Medulla oblongata (tissue), 1 donor: ENCODE measurements at regions not wholly inside any gene's neighbourhood (a gene's known extent, or its start where the extent isn't known, plus 50 kb on each side); places are given as distances from the start of the nearest gene placed in this dataset.

Experiments
- DNase-seq: peaks from one replicate; pipeline ENCODE4 v3.0.0-alpha.2; 2015; ENCODE audit errors: extremely low spot score

DNA sequence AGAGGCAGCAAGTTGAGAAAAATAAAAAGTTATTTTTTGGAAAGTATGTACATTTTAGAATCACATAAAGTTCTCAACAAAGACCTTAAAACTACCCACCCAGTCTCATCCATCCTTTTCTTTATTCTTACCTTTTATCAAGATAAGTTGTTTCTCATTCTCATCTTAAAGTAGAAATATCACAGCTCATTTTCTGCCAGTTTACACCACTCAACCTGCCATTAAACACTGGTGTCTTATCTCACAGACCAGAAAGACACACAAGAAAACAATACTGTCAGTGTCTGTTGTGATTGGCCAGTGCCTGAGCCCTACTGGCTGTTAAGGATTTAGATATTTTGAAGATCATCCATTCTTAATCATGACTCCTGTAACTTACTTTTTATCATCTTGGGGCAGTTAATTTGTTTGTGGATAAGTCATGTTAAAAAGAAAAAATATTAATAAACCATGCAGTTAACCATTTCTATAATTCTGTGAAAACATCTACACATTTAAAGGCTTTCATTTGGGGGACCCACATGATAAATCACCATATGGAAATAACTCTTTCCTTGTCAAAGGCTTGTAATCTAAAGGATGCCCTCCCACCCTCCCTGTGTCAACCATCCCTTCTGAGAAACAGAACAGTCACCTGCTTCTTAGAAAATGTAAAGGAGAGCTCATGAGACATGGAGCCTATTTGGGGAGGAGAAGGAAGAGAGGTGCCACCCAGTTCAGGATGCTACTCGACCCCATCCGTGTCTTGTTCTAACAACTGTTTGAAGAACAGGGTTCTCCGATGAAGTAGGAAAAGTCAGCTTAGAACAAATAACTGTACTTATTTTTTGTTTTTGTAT lies 897.2 kb upstream of the INTU start:
- no peak for DNase-seq

DNA sequence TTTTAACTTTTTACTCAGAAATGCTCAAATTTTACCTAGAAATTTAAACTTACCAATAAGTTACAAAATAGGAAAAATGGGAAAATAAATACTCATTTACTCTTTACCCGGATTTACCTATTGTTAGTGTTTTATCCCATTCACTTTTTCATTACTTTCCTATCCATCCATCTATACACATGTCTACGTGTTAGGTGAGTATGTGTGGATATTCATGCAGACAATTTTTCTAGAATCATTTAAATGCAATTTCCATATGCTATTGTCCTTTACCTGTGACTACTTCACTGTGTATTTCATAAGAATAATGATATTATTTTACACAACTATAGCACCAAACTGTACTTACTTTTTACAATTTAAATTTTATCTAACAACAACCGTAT lies 896.6 kb upstream of the INTU start:
- DNase-seq = no peak

DNA sequence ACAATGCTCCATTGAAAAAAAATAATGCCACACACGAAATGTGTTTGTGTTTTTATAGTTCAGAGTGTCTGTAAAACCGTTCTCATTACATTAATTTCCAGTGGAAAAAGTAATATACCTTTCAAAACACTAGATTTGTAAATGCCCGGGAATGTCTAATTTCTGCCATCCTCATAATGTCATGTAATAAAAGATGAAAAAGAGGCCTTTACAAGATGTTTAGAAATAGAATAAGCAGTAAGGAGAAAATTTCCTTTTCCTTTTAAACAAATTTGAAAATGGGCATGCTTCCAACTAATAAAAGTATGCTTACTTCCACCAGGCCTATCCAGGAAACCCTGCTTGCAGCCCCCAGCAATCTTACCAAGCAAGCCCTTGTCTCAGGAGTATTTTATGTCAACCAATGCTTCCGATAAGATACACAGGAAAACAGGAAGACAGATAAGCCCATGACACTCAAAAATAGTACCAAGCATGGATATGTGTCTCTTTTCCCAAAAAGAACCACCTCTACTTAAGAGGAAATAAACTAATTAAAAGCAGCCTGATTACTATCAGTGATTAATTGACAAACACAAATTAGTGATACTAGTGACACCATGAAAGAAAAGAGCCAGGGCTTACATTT lies 894.7 kb upstream of the INTU start:
- no peak for DNase-seq

DNA sequence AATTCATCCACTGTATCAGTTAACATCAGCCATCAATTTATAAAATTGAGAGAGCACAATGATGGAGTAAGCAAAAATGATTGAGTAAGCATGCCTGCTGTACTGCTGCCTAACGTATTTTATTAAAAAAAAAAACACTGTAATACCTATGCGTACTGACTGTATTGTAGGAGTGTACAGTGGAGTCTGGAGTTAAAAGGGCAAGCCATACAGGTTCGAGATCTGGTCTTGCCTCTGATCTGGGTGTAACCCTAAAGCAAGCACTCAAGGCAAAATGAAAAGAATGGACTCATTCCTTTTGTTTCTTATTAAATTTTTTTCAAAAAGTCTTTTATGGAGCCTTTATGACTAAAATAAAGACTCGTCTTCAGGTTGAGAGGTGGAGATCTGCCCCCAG lies 894.2 kb upstream of the INTU start:
- DNase-seq = no peak

DNA sequence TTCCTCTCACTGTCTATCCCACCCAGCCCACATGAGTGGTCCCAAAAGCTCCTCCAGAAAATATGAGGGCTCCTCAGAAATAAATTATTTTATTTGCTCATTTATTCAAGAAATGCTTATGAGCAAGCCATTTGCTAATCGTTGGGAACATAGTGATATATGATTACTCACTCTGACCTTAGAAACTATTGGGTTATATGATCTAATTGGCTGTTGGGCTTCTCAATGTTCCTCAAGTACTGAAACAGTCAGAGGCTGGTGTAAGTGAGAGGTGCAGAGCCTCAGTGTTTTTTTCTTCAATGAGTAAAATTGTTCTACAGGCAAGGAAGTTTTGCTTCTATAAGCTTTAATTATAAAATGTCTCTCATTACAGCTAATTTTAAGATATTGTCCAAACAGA lies 893.8 kb upstream of the INTU start:
- no peak for DNase-seq

DNA sequence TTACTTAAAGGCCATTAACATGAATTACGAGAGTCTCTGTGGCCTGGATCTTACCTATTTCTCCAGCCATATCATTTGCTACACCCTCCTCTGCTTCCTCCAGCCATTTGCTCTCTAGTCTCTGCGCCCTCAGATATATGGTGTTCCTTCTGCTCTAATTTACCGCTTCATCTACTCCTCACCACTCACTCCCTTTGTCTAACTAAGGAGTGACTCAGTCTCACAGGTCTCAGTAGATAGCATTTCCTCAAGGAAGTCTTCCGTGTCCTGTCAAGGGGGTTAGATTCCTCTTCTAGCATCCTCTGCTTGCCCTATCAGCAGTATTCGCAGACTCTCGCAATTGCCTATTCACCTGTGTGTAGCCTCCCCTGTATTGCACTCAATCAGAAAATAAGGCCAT lies 892.1 kb upstream of the INTU start:
- no peak for DNase-seq

DNA sequence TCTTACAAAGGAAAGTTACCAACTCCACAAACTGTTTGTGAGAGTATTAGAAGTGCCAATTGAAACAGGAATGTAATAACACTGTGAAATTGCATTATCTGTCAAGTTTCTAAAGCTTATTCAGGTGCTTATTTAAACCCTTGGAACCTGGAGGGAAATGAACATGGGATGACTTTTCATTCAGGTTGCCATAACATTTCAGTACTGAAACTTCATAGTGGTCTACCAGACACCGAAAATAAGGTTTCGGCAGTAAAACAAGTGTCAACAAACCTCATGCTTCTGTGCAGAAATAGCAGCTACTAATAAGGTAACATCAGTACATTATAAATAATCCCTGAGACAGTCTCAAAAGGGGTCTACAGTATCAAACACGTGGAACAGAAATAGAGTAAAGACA lies 890.7 kb upstream of the INTU start:
- DNase-seq = no peak

DNA sequence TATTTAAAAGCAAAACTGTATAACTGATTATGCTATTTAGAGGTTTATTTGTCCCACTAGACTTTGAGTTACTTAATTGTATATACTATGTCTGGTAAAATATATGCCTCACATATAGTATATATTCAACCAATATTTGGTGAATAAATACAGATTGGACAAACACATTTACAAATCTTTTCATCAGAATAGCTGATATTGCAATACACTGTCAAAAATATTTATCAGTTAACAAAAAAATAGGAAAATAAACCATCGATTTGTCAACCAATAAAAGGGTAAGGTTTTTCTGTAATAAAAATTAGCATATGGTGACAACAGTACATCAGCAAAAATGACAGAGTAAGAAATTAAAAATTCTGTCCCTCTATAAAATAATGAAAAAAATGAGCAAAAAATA lies 889.9 kb upstream of the INTU start:
- no peak for DNase-seq

DNA sequence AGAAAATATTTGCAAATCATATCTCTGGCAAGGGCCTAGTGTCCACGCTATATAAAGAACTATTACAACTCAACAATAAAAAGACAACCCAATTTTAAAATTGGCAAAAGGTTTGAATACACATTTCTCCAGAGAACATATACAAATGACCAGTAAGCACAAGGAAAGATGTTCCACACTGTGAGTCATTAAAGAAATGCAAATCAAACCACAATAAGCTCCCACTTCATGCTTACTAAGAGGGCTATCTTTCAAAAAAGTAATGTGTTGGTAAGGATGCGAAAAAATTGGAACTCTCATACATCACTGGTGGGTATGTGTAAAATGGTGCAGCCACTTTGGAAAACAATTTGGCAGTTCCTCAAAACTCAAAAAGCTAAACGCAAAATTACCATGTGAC lies 884.0 kb upstream of the INTU start:
- DNase-seq = no peak

DNA sequence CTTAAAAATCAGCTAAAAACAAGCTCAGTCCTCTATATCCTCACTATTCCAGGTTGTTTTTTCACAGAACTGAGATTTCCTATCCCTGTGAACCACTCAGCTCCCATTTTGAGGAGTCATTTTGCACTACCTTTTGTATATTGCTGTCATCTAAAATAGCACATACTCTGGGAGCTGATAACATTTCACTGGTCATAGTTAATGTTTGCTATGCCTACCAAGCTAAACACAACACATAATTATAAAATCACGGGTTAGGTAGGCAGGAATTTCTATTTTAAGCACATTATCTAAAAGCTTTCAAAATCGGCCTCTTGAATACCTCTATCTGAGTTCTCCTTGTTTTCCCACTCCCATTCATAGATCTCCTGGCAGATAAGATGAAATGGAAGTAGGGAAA lies 882.0 kb upstream of the INTU start:
- no peak for DNase-seq

DNA sequence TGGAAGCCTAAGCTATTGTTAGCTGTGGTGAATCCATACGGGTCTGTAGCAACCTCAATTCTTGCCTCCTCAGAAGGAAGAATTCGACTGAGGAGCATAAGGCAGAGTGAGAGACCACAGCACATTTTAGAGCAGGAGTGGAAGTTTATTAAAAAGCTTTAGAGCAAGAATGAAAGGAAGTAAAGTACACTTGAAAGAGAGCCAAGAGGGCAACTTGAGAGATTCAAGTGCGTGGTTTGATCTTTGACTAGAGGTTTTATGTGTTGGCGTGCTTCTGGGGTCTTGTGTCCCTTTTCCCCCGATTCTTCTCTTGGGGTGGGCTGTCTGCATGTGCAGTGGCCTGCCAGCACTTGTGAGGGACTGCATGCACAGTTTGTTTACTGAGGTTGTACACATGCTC lies 880.6 kb upstream of the INTU start:
- no peak for DNase-seq

DNA sequence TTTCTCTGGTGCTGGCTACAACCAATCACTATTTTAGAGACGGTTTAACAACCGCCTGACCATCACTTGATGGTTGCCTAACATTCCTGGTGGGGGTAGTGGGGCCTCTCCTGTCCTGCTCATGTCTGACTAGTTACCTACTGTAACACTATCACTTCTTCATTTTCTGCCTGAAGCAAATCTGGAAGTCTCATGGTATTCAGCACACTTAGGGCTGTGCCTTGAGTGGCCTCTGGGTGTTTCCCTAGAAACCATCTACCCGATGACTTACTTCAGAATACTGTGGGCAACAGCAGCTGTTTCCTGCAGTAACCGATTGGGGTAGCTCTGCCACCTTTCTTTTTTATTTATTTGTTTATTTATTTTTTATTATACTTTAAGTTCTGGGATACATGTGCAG lies 880.1 kb upstream of the INTU start:
- DNase-seq = no peak

DNA sequence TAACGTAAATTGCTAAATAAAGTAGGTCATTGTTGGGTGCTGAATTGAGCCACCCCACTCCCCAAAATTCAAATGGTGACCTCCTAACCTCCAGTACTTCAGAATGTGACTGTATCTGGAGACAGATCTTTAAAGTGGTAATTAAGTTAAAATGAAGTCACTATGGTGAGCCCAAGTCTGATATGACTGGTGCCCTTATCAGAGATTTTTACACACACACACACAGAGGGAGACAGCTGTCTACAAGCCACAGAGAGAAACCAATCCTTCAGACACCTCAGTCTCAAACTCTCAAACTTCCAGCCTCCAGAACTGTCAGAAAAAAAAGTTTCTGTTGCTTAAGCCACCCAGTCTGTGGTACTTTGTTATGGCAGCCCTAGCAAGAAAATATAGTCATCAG lies 879.2 kb upstream of the INTU start:
- no peak for DNase-seq

DNA sequence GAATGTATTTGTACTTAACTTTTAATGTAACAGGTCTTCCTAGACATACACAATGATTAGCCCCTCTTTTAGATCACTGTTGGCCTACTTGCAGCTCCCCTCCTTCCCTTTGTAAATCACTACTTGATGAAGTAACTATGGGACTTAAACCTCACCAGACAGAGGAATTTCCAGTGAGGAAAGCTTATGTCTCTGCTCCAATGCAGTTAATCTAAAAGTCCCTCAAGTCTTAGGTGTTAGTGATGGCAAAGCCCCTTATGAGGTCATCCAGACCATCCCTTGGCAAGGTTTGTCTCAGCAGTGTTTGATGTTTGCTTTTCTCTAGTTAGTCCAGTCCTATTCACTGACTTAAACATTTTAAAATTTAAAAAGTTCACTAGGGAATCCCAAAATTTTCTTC lies 877.3 kb upstream of the INTU start:
- DNase-seq = no peak

DNA sequence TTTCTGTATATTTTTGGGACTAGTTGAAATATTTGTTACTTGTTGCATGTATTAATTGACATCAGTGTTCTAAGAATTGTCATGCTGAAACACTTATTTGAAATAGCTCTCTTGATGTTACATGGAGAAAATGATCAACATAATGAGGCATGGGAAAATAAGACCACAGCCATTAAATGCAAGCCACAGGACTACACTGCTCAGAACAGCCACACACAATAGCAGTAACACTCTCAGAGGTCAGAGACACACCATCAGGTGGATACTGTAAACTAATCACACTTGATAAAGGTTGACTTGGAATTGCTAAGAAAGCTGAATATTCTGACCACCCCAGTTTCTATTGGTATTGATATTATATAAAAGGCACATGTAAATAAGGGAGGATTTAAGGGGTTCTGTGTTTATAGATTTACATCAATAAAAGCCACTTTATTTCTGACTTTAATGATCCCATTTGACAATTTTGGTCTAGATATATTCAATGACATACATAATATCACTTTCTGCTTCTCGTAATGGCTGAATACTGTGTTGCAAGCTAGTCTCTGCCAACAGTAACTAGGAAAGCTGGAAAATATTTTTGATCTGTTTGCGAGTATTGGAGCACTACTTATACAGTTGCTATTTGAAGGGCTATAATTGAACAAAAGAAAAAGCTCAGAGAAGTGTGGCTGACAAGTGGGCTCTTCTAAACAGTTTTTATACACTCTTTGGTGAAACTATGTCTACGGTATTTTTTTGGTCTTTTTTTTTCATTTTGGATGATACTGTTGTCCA lies 876.5 kb upstream of the INTU start:
- DNase-seq = no peak

DNA sequence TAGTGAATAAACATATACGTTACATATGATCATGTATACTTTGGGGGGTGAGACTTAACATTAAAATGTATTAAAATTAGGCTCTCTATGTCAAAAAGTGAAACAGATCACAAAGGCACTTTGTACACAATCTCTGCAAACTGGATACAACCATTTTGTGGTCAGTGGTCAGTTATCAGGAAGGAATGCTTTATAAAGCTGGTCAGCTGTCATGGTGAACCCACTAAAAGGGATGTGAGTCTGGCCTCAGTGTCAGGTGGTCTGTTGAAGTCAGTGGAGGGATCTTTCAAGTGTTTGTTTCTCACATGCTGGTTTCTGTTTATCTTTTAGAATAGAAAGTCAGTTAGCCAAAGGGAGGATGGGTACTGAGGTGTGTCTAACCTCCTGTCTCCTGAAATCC lies 875.5 kb upstream of the INTU start:
- DNase-seq = no peak

DNA sequence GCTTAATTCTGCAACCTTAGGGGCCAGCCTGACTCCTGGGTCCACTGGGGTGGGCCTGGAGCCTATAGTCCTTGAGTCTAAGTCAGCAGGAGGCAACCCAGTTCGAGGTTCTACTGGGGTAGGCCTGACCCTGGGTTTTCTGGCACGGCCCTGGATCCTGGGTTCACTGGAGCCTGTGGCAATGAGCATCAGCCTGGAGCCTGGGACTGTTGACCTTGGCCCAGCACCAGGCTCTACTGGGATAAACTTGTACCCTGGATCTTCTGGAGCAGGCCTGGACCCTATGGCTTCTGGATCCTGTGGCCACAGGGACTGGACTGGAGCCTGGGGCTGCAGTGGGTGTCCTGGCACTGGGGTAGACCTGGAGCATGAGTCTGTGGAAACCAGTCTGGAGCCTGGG lies 874.3 kb upstream of the INTU start:
- DNase-seq = no peak

DNA sequence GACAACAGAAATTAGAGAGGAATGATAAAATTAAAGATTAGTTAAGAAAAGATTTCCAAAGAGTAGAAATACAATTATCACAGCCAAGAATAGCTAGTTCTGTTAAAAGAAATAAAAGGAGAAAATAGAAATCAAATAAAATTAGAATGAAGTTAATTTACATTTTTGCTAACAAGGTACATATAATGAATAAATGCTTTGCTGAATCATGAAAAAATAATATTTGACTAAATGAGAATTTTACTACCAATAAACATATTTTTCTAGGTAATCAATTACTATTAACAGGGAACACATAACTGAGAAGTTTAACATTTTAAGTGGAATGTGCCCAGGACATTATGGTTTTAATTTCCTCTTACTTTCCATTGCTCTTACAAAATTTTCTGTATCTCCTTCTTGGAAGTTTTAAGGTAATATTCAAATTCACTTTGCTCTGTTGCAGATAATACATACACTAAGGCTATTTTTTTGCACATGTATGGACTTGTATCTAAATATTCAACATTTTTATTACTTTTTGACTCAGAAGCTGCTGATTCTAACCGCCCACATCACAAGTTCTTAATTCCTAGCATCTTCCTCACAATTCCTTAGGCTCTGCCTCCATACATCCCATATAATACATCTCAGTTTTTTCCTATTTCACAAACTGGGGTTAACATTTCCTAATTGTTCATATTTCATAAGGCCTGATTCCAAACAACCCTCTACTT lies 870.7 kb upstream of the INTU start:
- no peak for DNase-seq

DNA sequence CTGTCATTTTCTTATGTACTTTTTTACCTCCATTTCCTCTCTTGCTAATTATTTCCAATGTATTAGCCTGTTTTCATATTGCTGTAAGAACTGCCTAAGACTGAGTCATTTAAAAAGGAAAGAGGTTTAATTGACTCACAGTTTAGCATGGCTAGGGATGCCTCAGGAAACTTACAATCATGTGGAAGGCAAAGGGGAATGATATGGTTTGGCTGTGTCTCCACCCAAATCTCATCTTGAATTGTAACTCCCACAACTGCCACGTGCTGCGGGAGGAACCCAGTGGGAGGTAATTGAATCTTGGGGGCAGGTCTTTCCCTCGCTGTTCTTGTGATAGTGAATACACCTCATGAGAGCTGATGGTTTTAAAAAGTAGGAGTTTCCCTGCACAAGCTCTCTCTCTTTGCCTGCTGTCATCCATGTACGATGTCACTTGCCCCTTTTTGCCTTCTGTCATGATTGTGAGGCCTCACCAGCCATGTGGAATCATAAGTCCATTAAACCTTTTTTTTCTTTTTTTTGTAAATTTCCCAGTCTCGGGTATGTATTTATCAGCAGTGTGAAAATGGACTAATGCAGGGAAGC lies 870.0 kb upstream of the INTU start:
- no peak for DNase-seq

DNA sequence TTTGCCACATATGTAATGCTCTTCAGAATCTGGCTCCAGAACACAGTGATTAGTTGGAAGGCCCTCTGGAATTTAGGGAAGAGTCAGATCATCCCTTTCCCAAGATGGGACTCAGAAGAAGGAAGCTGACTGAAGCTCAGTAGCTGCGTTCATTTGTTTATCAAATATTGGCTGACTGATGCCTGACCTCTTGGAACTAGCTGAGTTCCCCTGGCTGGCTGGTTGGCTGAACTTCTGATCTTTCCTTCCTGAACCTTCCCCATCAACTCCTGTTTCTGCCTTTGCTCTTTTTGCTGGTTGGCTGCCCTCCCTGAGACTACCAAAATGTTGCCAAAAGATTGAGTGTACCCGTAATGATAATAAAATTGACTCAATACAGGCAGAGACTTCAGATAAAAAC lies 866.5 kb upstream of the INTU start:
- no peak for DNase-seq

DNA sequence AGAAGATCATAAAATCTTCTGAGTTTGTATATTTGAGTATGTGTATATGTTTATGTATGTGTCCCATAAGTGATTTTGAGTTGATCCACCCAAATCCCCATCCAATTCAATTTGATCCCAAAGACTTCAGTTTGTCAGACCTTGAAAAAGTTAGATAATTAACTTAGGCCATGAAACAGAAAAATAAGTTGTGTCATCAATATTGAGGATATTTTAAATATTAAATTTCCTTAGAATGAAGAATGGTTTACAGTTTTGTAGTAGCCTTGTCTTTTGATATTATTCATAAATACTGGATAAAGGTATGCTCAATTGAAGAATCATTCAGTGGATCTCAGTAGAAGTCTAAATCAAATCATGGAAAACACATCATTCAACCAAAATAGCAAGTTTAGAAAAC lies 864.4 kb upstream of the INTU start:
- no peak for DNase-seq
